Activated CD4-positive, alpha-beta memory T cell treated with anti-CD3 and anti-CD28 coated beads for 36 hours (primary cell): ENCODE measurements at regions not wholly inside any gene's neighbourhood (a gene's known extent, or its start where the extent isn't known, plus 50 kb on each side); places are given as distances from the start of the nearest gene placed in this dataset.
"Not testable (repeated sequence)": the region's sequence is repeated elsewhere in the genome, so short reads cannot be mapped to it uniquely, and the experiment has no call there.

Source experiments
- CTCF ChIA-PET: fragments of 350-600 bp; sonication (Branson Sonifier 250); formaldehyde crosslinking; loops from one replicate; lab custom pipeline; 2021; ENCODE audit warnings: antibody characterized with exemption, inconsistent platforms; lab: Charles Lee
- POLR2A ChIA-PET: fragments of 350-600 bp; sonication (Branson Sonifier 250); formaldehyde crosslinking; loops from one replicate; lab custom pipeline; 2021; ENCODE audit warnings: antibody characterized with exemption; lab: Charles Lee
- DNase-seq: peaks from one replicate; pipeline ENCODE4 v3.0.0-alpha.2; 2020
- H3K27ac Mint-ChIP-seq: one replicate; pipeline ENCODE4 v1.8.0; 2021; ENCODE audit warnings: mixed read lengths
- H3K27me3 Mint-ChIP-seq: one replicate; pipeline ENCODE4 v1.8.0; 2021; ENCODE audit warnings: mixed read lengths
- H3K36me3 Mint-ChIP-seq: one replicate; pipeline ENCODE4 v1.8.0; 2021; ENCODE audit warnings: mixed read lengths
- H3K4me1 Mint-ChIP-seq: one replicate; pipeline ENCODE4 v1.8.0; 2021; ENCODE audit warnings: low read depth, mixed read lengths
- H3K4me3 Mint-ChIP-seq: one replicate; pipeline ENCODE4 v1.8.0; 2021; ENCODE audit warnings: mild to moderate bottlenecking, mixed read lengths
- H3K9me3 Mint-ChIP-seq: one replicate; pipeline ENCODE4 v1.8.0; 2021; ENCODE audit warnings: mixed read lengths
- intact Hi-C: fragments of 100-400 bp; cut with micrococcal nuclease; formaldehyde crosslinking; loops from one replicate; pipeline ENCODE4 v1.15.1; 2023

DNA sequence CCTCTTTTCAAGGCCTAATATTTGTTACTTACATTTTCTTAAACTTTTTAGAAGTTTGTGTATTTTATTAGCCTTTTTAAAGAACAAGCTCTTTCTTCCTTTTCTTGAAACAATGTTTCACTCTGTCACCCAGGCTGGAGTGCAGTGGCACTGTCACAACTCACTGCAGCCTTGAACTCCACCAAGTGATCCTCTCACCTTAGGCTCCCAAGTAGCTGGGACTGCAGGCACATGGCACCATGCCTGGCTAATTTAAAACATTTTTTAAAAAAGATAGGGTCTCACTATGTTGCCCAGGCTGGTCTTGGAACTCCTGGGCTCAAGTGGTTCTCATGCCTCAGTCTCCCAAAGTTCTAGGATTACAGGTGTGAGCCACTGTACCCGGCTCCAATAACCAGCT is 192.2 kb upstream of the SPRY2 start:
- CTCF ChIA-PET: no interaction called here
- Mint-ChIP-seq H3K36me3 (no peaks in the 10 kb centered on the region), H3K4me3 (no peak overlapping the region), H3K27ac (no peak overlapping the region), H3K9me3 (peaks cover 9% of the 10 kb centered on the region), H3K27me3 (no peaks in the 10 kb centered on the region), H3K4me1 (no peaks in the 10 kb centered on the region)
- POLR2A ChIA-PET: no interaction called here
- intact Hi-C loops: no loop called here
- DNase-seq: no peak

DNA sequence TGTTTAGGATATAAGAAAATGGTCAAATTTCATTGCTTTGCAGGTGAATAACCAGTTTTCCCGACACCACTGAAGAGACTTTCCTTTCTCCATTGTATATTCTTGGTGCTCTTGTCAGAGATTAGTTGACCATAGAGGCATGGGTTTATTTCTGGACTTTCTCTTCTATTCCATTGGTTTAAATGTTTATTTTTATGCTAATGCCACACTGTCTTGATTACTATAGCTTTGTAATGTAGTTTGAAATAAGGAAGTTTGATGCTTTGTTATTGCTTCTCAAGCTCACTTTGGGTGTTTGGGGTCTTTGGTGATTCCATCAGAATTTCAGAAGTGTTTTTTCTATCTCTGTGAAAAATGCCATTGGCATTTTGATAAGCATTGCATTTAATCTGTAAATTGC is 190.0 kb upstream of the SPRY2 start:
- peaks cover 4% of the 10 kb centered on the region for H3K9me3 Mint-ChIP-seq
- ChIA-PET CTCF (no interaction called here), POLR2A (no interaction called here)
- intact Hi-C loops: no loop called here
- no peak overlapping the region for H3K4me3 Mint-ChIP-seq
- no peaks in the 10 kb centered on the region for H3K4me1 Mint-ChIP-seq
- H3K27me3 Mint-ChIP-seq: no peaks in the 10 kb centered on the region
- H3K27ac Mint-ChIP-seq: no peak overlapping the region
- no peaks in the 10 kb centered on the region for H3K36me3 Mint-ChIP-seq
- DNase-seq: no peak

DNA sequence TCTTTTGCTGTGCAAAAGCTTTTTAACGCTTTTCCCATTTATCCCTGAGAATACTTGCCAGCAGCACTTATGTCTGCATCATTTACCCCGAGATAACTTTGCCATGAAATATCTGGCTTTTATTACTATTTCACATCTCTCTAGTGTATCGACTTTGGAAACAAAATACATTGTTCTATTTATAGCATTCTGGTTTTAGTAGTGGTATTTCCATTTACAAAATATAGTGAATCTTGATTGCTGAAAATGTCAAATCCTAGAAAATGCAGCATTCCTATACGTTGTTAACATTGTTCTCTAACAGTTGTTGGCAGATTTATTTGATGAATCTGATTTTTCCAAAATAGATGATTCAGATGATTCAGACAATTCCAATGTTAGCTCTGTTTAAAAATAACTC is 189.3 kb upstream of the SPRY2 start:
- intact Hi-C loops: no loop called here
- H3K36me3 Mint-ChIP-seq: no peaks in the 10 kb centered on the region
- ChIA-PET CTCF (no interaction called here), POLR2A (no interaction called here)
- no peak overlapping the region for H3K27ac Mint-ChIP-seq
- H3K9me3 Mint-ChIP-seq: peaks cover 4% of the 10 kb centered on the region
- no peak overlapping the region for H3K4me3 Mint-ChIP-seq
- no peaks in the 10 kb centered on the region for H3K4me1 Mint-ChIP-seq
- DNase-seq: no peak
- no peaks in the 10 kb centered on the region for H3K27me3 Mint-ChIP-seq

DNA sequence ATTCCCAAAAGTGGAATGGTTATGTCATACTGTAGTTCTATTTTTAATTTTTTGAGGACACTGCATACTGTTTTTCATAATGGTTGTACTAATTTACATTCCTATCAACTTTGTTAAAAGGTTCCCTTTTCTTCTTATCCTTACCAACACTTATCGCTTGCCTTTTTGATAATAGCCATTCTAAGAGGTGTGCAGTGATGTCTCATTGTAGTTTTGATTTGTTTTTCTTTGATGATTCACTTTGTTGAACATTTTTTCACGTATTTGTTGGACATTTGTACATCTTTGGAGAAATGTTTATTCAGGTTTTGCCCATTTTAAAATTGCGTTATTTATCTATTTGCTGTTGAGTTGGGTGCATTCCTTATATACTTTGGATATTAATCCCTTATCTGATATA is 188.8 kb upstream of the SPRY2 start:
- peaks cover 4% of the 10 kb centered on the region for H3K9me3 Mint-ChIP-seq
- no peaks in the 10 kb centered on the region for H3K4me1 Mint-ChIP-seq
- CTCF ChIA-PET: no interaction called here
- intact Hi-C loops: no loop called here
- H3K27me3 Mint-ChIP-seq: no peaks in the 10 kb centered on the region
- no peak for DNase-seq
- no peaks in the 10 kb centered on the region for H3K36me3 Mint-ChIP-seq
- POLR2A ChIA-PET: no interaction called here
- H3K27ac Mint-ChIP-seq: no peak overlapping the region
- no peak overlapping the region for H3K4me3 Mint-ChIP-seq

DNA sequence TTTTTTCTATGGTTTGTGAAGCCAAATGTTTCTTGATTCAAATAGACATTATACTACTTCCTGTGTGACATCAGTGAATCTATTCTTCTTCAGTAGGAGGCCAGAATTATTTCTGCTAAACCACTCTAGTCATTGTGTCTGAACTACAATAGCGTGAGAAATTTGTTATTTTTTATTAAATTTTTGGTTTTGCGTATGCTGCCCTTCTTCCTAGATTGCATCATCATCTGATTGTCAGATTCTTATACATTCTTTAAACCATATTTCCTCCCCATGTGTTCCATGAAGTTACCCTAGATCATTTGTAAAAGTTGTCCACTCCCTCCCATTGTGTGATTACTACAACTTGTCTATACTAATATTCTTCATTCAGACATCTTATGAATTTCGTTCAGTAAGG is 187.8 kb upstream of the SPRY2 start:
- CTCF ChIA-PET: no interaction called here
- POLR2A ChIA-PET: no interaction called here
- intact Hi-C loops: no loop called here
- no peak for DNase-seq
- no peaks in the 10 kb centered on the region for H3K4me1 Mint-ChIP-seq
- peaks cover 4% of the 10 kb centered on the region for H3K9me3 Mint-ChIP-seq
- no peaks in the 10 kb centered on the region for H3K27me3 Mint-ChIP-seq
- no peak overlapping the region for H3K4me3 Mint-ChIP-seq
- no peaks in the 10 kb centered on the region for H3K36me3 Mint-ChIP-seq
- H3K27ac Mint-ChIP-seq: no peak overlapping the region

DNA sequence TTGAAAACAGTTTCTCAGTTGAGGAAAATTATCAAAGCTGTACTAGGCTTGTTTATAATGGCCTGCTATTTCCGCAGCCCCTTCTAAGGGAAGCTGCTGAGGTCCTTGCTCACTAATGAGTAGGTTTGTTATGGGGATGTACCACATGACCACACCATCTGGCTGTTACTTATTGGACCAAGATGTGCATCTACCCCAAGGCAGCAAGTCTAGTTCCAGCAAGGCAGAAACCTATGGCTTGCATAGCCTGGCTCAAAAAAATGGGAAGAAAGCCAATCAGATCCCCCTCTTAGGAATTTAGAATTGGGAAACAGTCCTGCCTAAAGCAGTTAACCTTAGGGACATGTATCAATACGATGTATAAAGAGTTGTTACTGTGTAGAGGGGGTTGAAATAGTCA is 186.5 kb upstream of the SPRY2 start:
- H3K4me1 Mint-ChIP-seq: no peaks in the 10 kb centered on the region
- H3K27me3 Mint-ChIP-seq: no peaks in the 10 kb centered on the region
- no peaks in the 10 kb centered on the region for H3K36me3 Mint-ChIP-seq
- intact Hi-C loops: no loop called here
- H3K9me3 Mint-ChIP-seq: peaks cover 4% of the 10 kb centered on the region
- CTCF ChIA-PET: no interaction called here
- POLR2A ChIA-PET: no interaction called here
- no peak overlapping the region for H3K27ac Mint-ChIP-seq
- no peak overlapping the region for H3K4me3 Mint-ChIP-seq
- DNase-seq: no peak

DNA sequence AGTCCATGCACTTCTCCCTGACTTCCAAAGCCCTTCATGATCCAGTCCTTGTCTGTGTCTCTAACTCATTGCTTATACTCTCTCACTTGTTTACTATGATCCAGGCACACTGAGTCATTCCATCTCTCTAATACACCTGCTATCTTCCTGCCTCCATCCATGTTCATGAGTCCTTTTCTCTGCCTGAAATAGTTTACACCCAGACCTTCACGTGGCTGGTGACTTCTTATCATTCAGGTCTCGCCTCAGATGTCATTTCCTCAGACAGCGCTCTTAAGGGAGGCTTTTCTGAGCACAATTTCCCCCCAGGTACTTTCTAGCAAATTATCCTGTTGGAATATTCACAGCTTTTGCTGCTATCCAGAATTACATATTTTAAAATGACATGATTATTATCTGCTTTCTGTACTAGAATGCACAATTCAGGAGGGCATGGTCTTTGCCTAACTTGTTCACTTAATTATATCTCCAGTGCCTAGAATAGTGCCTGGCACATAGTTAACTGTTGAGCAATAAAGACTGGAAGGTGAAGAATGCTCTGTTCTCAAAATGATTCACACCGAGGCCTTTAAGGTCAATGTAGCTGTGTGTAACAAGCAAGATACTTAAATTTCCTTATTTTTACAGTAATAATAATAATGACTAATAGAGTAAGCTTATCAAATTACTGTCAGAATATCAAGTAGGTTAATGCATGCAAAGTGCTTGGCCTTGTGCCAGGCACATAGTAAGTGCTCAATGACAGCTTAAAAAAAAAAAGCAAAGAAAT is 183.7 kb upstream of the SPRY2 start:
- Mint-ChIP-seq H3K27me3 (no peaks in the 10 kb centered on the region), H3K4me3 (no peak overlapping the region), H3K27ac (no peak overlapping the region), H3K4me1 (no peaks in the 10 kb centered on the region), H3K9me3 (peaks cover 2% of the 10 kb centered on the region), H3K36me3 (no peaks in the 10 kb centered on the region)
- POLR2A ChIA-PET: no interaction called here
- intact Hi-C loops: no loop called here
- CTCF ChIA-PET: no interaction called here
- no peak for DNase-seq

DNA sequence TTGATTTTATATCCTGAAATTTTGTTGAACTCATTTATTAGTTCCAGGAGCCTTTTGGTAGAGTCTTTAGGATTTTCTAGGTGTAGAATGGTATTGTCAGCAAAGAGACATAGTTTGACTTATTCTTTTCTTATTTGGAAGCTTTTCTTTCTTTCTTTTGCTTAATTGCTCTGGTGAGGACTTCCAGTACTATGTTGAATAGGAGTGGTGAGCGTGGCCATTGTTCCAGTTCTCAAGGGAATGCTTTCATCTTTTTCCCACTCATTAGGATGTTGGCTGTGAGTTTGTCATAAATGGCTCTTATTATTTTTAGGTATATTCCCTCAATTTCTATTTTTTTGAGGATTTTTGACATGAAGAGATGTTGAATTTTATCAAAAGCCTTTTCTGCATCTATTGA is 182.2 kb upstream of the SPRY2 start:
- no peaks in the 10 kb centered on the region for H3K36me3 Mint-ChIP-seq
- ChIA-PET CTCF (no interaction called here), POLR2A (no interaction called here)
- no peaks in the 10 kb centered on the region for H3K9me3 Mint-ChIP-seq
- H3K27ac Mint-ChIP-seq: no peak overlapping the region
- H3K4me1 Mint-ChIP-seq: no peaks in the 10 kb centered on the region
- intact Hi-C loops: no loop called here
- no peak overlapping the region for H3K4me3 Mint-ChIP-seq
- no peak for DNase-seq
- no peaks in the 10 kb centered on the region for H3K27me3 Mint-ChIP-seq

DNA sequence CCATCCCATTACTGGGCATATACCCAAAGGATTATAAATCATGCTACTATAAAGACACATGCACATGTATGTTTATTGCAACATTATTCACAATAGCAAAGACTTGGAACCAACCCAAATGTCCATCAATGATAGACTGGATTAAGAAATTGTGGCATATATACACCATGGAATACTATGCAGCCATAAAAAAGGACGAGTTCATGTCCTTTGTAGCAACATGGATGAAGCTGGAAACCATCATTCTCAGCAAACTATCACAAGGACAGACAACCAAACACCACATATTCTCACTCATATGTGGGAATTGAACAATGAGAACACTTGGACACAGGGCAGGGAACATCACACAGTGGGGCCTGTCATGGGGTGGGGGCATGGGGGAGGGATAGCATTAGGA is 181.5 kb upstream of the SPRY2 start:
- H3K27me3 Mint-ChIP-seq, H3K4me1 Mint-ChIP-seq, H3K9me3 Mint-ChIP-seq, H3K36me3 Mint-ChIP-seq, intact Hi-C loops, CTCF ChIA-PET, H3K4me3 Mint-ChIP-seq, H3K27ac Mint-ChIP-seq, DNase-seq, POLR2A ChIA-PET: not testable (repeated sequence)

DNA sequence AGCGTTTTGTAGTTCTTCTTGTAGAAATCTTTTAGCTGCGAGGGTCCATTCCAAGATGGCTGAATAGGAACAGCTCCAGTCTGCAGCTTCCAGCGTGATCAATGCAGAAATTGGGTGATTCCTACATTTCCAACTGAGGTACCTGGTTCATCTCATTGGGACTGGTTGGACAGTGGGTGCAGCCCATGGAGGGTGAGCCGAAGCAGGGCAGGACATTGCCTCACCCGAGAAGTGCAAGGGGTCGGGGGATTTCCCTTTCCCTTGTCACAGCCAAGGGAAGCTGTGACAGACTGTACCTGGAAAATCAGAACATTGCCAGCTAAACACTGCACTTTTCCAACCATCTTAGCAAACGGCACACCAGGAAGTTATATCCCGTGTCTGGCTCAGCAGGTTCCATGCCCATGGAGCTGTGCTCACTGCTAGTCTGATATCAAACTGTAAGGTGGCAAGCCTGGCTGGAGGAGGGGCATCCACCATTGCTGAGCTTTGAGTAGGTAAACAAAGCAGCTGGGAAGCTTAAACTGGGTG is 176.0 kb upstream of the SPRY2 start:
- Mint-ChIP-seq H3K27me3 (no peaks in the 10 kb centered on the region), H3K27ac (no peak overlapping the region), H3K4me3 (no peak overlapping the region), H3K9me3 (peaks cover 3% of the 10 kb centered on the region), H3K4me1 (no peaks in the 10 kb centered on the region), H3K36me3 (no peaks in the 10 kb centered on the region)
- no peak for DNase-seq
- POLR2A ChIA-PET: no interaction called here
- CTCF ChIA-PET: no interaction called here
- intact Hi-C loops: no loop called here

DNA sequence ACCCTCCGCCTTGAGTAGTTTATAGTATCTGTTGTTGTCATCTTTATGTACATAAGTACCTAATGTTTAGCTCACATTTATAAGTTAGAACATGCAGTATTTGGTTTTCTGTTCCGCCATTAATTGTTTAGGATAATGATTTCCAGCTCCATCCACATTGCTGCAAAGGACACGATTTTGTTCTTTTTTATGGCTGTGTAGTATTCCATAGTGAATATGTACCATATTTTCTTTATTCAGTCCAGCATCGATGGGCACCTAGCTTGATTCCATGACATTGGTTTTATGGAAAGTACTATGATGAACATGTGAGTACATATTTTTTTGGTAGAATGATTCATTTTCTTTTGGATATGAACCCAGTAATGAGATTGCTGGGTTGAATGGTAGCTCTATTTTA is 174.4 kb upstream of the SPRY2 start:
- no peaks in the 10 kb centered on the region for H3K36me3 Mint-ChIP-seq
- intact Hi-C loops: no loop called here
- ChIA-PET CTCF (no interaction called here), POLR2A (no interaction called here)
- no peak overlapping the region for H3K27ac Mint-ChIP-seq
- H3K27me3 Mint-ChIP-seq: no peaks in the 10 kb centered on the region
- no peaks in the 10 kb centered on the region for H3K4me1 Mint-ChIP-seq
- no peak overlapping the region for H3K4me3 Mint-ChIP-seq
- DNase-seq: no peak
- peaks cover 3% of the 10 kb centered on the region for H3K9me3 Mint-ChIP-seq

DNA sequence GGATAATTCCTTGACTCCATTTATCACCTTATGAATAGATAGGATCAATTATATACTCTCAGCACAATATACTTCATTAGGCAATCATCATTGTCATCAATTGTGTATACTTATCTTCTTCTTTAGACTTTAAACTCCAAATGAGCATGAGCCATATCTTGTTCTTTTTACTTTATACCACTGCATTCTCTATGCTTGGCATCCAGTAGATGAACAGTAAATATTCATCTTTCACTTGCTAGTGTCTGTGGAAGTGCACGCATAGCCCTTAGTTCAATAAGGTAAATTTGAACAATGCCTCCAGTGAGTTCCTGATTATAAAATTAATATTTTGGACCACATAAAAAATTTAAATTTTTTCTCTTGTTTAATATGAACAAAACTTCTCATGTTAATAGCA is 172.3 kb upstream of the SPRY2 start:
- Mint-ChIP-seq H3K4me1 (no peaks in the 10 kb centered on the region), H3K36me3 (no peaks in the 10 kb centered on the region), H3K27ac (no peak overlapping the region), H3K4me3 (no peak overlapping the region), H3K9me3 (peaks cover 3% of the 10 kb centered on the region), H3K27me3 (no peaks in the 10 kb centered on the region)
- no peak for DNase-seq
- intact Hi-C loops: no loop called here
- ChIA-PET POLR2A (no interaction called here), CTCF (no interaction called here)

DNA sequence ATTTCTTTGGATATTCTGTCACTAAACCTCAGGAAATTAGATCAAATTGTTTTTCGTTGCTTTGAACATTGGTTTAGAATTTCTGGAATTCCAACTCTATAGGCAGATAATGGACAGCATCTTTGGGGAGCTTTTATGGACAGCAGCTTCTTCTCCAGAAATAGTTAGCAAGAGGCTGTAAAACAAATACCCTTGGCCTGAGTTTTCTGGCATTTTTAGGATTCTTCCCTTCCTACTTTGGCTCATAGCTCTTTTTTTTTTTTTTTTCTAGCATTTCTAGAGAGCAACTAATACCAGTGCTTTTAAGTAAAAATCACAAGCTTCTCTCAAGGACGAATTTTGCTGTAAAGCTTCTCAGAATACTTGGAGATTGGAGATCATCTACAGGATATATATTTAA is 169.8 kb upstream of the SPRY2 start:
- DNase-seq: no peak

More for the DNA sequence above, 169.8 kb upstream of the SPRY2 start:
- H3K36me3 Mint-ChIP-seq: no peaks in the 10 kb centered on the region
- intact Hi-C loops: no loop called here
- ChIA-PET CTCF (no interaction called here), POLR2A (no interaction called here)
- no peaks in the 10 kb centered on the region for H3K27me3 Mint-ChIP-seq
- peaks cover 7% of the 10 kb centered on the region for H3K9me3 Mint-ChIP-seq
- no peak overlapping the region for H3K4me3 Mint-ChIP-seq
- no peak overlapping the region for H3K27ac Mint-ChIP-seq
- H3K4me1 Mint-ChIP-seq: no peaks in the 10 kb centered on the region
